ENCODE measurements at regions not wholly inside any gene's neighbourhood (a gene's known extent, or its start where the extent isn't known, plus 50 kb on each side); places are given as distances from the start of the nearest gene placed in this dataset.

- TF ChIP-seq SNAI2 (CRISPR knock-in tag; IDR thresholded peaks at IDR 0.05) (no peak), OSR1 (CRISPR knock-in tag; IDR thresholded peaks at IDR 0.05) (no peak), ZFP30 (CRISPR knock-in tag; IDR thresholded peaks at IDR 0.05) (no peak), PATZ1 (CRISPR knock-in tag; IDR thresholded peaks at IDR 0.05; ENCODE audit: borderline replicate concordance) (no peak), ZFP3 (CRISPR knock-in tag; IDR thresholded peaks at IDR 0.05) (no peak), ARNTL (CRISPR knock-in tag; IDR thresholded peaks at IDR 0.05; ENCODE audit: borderline replicate concordance, low read depth) (no peak), ZC3H10 (CRISPR knock-in tag; IDR thresholded peaks at IDR 0.05) (no peak), TSHZ2 (CRISPR knock-in tag; IDR thresholded peaks at IDR 0.05) (no peak)
These were observed 289.1 kb upstream of the PREP start for GRCh38 chr6:105691971-105692370.

Data from SK-N-SH treated with all-trans-retinoic acid at 6 μM for 48 hours (cell line).